Left cardiac atrium (tissue), 4 donors: ENCODE measurements at regions not wholly inside any gene's neighbourhood (a gene's known extent, or its start where the extent isn't known, plus 50 kb on each side); places are given as distances from the start of the nearest gene placed in this dataset.

Experiments used
- ATAC-seq, 2 donors: fragments of 200-7000 bp; cut with Tn5 transposase; one replicate each; pipeline ENCODE4 v1.9.1; 2020; ENCODE audit warnings: mild to moderate bottlenecking in 2 of 2, moderate library complexity in 2 of 2
- DNase-seq: peaks from one replicate; pipeline ENCODE4 v3.0.0-alpha.2; 2020
- intact Hi-C, 2 donors: fragments of 100-400 bp; cut with DNase I; formaldehyde crosslinking; loops; one replicate each; pipeline versions ENCODE4 v1.14.1 to v1.15.1; 2022 to 2023
- donor health status: DM: no; HTN: yes; CAD: no.
- donor health status: DM: no; HTN: yes; CAD: no; lungs with severe emphysema.
- donor health status: DM: yes; HTN: yes; CAD: no.
- donor health status: Dilated cardiomyopathy.

DNA sequence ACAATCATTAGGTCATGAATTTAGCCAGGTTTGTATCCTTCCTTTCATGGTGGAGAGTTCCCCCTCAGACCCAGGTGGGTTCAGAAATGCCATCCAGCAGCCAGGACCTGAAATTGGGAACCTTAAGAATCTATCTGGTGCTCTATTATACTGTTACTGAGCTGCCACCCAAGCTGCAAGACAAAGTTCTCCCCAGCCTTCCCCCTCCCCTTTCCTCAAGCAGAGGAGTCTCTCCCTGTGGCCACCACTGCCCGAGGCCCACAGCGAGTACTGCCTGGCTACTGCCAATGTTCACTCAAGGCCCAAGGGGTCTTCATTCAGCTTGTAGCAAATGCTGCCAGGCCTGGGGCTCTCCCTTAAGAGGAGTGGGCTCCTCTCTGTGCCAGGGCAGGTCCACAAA, 133.8 kb downstream of the TMEM38B start:
- DNase-seq (no peak), ATAC-seq (no peak)
- intact Hi-C loops: no loop called here

GRCh38 chr9:105828596-105829213, 134.4 kb downstream of the TMEM38B start:
- no peak for ATAC-seq
- no peak for DNase-seq
- intact Hi-C loops: no loop called here

- intact Hi-C loops: no loop called here
- ATAC-seq: no peak
- no peak for DNase-seq
Measured at GRCh38 chr9:105830461-105830860, 136.1 kb downstream of the TMEM38B start.

DNA sequence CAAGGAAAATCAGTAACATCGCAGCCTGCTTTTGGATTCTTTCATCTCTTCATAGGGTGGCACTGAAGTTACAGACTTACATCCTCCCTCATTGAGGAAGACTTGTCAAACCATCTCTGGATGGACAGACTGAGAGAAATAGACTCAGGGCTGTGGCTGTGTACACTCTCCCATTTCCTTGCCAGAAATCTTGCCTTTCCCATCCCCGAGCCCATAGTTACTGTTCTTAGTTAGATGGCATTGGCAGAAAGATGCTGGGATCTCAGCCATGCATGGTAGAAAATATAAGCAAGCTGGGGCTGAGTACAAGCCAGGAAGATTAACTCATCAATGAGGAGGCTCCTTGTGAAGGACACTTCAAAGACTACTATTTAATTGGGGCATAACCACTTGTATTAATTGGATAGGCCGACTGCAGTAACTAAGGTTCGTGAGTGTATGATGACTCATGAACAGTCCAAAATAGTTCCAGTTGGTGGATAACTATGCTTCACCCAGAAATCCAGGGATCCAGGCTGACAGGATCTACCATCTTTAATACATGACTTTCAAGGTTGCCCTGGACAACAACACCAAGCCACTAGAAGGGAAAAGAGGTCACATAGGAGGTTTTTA, 137.9 kb downstream of the TMEM38B start:
- ATAC-seq (no peak), DNase-seq (no peak)
- intact Hi-C loops: no loop called here

- ATAC-seq: no peak
- intact Hi-C loops: no loop called here
- DNase-seq: no peak
Measured at GRCh38 chr9:105833271-105833975, 139.1 kb downstream of the TMEM38B start.

GRCh38 chr9:105834404-105834803, 140.1 kb downstream of the TMEM38B start:
- ATAC-seq (no peak), DNase-seq (no peak)
- intact Hi-C loops: no loop called here

GRCh38 chr9:105835721-105836120, 141.4 kb downstream of the TMEM38B start:
- intact Hi-C loops: no loop called here
- DNase-seq: no peak
- ATAC-seq: peak in 1 of 2 donors; percentile 30

- intact Hi-C loops: no loop called here
- ATAC-seq (no peak), DNase-seq (no peak)
Measured at GRCh38 chr9:105836936-105837660, 142.8 kb downstream of the TMEM38B start.

DNA sequence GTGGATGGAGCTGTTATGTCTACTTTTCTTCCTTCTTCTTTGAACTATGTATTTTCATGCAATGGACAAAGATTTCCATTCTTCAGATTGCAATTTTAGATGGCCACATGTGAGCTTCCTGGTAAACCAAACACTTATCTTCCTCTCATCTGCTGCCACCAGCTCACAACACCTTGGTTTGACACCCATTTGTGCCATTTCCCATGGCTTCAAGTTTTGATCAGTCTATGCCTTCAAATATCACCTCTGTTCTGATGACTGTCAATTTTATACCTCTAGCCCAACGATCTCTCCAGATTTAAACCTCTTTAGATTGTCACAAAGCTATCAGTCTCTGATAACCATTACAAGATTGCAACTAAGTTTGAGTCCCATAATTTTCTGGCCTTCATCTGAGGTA, 147.2 kb downstream of the TMEM38B start:
- no peak for DNase-seq
- ATAC-seq: no peak
- intact Hi-C loops: no loop called here

DNA sequence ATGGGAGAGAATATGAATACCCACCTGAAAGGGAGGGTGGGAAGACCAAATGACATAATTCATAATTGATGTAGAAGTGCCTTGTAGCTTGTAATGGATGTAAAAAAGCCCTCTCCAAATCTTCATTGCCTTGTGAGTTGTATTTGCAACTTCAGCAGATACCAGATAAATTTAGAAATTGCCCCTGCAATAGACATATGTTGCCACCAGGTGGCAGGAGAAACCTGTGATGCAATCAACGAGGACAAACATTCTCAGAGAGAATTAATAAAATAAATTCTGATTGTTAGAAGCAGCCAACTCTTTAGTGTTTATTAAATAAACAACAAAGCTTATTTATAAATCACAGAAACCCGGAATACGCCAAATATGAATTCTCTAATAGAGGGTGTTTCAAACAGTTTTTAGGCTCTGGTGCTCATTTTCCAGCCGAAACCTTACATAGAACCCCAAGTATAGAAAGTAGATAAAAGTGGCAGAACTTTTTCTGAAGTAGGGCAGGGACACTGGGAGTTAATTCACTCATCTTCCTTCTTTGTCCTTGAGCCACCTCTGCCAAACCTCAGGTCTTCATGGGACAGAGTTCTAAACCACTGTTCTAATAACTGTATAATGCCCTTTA, 147.8 kb downstream of the TMEM38B start:
- DNase-seq (no peak), ATAC-seq (no peak)
- intact Hi-C loops: no loop called here

DNA sequence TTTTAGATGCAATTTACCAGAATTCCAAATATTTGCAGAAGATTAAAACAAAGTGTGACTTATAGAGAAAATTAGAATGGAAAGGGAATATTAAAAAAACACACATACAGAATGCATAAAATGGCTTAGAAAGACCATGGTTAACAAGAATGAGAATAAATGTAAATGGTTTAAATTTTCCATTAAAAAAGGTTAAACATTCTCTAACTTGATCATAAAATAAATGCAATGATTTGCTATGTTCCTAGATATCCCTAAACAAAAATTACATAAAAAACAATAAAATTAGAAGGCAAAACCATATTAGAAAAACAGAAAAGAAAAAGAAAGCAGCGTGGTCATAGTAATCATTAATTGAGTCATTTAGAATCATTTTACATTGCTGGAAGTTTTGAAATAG, 152.5 kb downstream of the TMEM38B start:
- ATAC-seq (no peak), DNase-seq (no peak)
- intact Hi-C loops: no loop called here

GRCh38 chr9:105850852-105851500, 156.6 kb downstream of the TMEM38B start:
- ATAC-seq (no peak), DNase-seq (no peak)
- intact Hi-C loops: no loop called here

DNA sequence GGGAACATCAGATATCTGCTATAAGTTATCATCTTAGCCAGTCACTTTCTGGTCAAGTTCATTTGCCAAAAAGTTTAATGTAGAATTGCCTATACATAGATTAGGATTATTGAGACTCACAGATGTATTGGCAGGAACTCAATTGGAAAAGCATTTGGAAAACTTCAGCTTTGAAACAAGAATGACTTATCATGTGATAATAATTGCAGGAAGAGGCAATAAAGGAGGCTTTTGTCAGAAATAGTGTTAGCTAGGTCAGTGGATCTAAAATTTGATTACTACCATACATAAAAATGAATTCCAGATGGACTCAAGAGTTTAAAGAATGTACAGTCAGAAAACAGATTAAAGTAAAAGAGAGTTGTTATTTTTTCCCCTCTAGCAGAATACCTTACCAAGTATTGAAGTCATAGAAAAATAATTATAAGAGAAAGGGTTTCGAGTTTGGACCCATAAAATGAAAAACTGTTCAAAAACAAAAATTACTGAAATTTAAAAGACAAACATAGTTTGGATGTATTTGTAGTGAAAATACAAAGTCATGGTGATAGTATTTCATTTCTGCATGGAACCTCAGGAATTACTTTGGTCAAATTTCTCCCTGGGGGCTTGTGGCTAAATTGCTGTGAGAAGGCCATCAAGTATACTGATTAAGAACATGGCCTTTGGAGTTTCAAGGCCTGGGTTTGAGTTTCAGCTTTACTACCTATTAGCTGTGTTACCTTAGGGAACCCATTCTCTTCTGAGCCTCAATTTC, 159.9 kb downstream of the TMEM38B start:
- DNase-seq (no peak), ATAC-seq (no peak)
- intact Hi-C loops: no loop called here

- DNase-seq: no peak
- ATAC-seq: no peak
- intact Hi-C loops: no loop called here
Measured at GRCh38 chr9:105854783-105855724, 160.7 kb downstream of the TMEM38B start.

- ATAC-seq: no peak
Measured at GRCh38 chr9:105855987-105856386, 161.6 kb downstream of the TMEM38B start.

DNA sequence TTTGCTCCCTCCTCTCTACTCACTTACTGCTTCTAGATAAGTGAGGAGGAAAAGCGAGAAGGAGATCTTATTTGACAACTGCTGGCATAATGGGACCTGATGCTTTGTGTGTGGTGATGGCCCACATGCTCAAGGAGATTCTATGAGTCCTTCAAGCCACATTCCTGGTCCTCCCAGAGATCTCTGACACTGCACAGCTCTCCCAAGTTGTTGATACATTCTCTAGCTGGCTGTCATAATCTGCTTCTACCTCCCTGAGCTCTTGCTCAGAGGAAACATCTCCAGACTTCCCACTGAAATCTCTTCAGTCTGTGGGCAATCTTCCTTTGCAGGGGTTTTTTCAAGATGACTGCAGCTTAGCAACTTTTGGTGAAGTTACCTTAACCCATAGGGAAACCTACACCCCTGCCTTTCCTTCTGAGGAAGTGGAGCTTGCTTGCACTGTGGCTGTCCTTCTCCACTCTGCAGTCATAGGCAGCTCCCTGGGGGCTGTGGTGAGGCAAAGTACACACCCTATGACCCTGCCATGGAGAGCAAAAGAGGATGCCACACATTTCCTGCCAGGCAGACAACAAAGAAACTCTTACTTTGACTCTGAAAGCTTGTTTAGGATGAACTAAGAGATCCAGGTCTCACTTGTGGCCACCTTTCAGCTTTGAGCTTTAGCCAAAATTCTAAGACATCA, 163.8 kb downstream of the TMEM38B start:
- DNase-seq (no peak), ATAC-seq (no peak)
- intact Hi-C loops: no loop called here

More at GRCh38 chr9:105855987-105856386, 161.6 kb downstream of the TMEM38B start:
- intact Hi-C loops: no loop called here
- no peak for DNase-seq

DNA sequence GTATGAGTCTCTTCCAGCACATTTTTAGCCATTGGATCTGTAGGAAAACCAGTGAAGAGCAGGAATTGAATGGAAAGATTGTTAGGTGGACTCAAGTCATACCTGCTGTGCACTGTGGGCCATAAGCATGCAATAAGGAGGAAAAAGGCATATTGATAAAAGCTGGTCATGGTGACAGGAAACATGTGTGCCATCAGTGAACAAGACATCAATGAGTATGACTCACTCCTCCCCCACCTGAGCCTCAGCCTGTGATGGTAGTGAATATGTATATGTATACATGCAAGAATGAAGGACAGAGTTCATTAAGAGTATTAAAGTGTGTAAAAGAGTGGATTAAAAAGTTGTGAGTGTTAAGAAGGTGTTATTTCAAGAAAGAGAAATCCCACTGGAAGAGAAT, 164.5 kb downstream of the TMEM38B start:
- ATAC-seq (no peak), DNase-seq (no peak)
- intact Hi-C loops: no loop called here
